Progenitor cell of endocrine pancreas (in vitro differentiated cells): ENCODE measurements at regions not wholly inside any gene's neighbourhood (a gene's known extent, or its start where the extent isn't known, plus 50 kb on each side); places are given as distances from the start of the nearest gene placed in this dataset.
"Not testable (repeated sequence)": the region's sequence is repeated elsewhere in the genome, so short reads cannot be mapped to it uniquely, and the experiment has no call there.

ENCODE experiments used
- DNase-seq: peaks from one replicate; pipeline ENCODE4 v3.0.0; 2021; ENCODE audit warnings: low spot score; ENCODE audit not compliant: unreplicated experiment
- H3K27ac Mint-ChIP-seq: 2 replicates; pipeline ENCODE4 v1.8.0; 2021; ENCODE audit warnings: mild to moderate bottlenecking, moderate library complexity, mixed read lengths
- H3K27me3 Mint-ChIP-seq: 2 replicates; pipeline ENCODE4 v1.8.0; 2021; ENCODE audit warnings: mixed read lengths
- H3K36me3 Mint-ChIP-seq: 2 replicates; pipeline ENCODE4 v1.8.0; 2022; ENCODE audit warnings: mixed read lengths; ENCODE audit not compliant: insufficient read depth
- H3K4me1 Mint-ChIP-seq: 2 replicates; pipeline ENCODE4 v1.8.0; 2021; ENCODE audit warnings: low read depth, mixed read lengths
- H3K4me3 Mint-ChIP-seq: 2 replicates; pipeline ENCODE4 v1.8.0; 2021; ENCODE audit warnings: low read depth, mild to moderate bottlenecking, moderate library complexity, mixed read lengths
- H3K9me3 Mint-ChIP-seq: 2 replicates; pipeline ENCODE4 v1.8.0; 2021; ENCODE audit warnings: low read depth, mixed read lengths
- TF ChIP-seq, protein P1 (sequence below): fragments of 200-600 bp; sonication (generic); IDR thresholded peaks from one replicate; pipeline ENCODE4 v1.5.0; 2021; ENCODE audit warnings: antibody characterized with exemption, mild to moderate bottlenecking; ENCODE audit not compliant: unreplicated experiment

DNA sequence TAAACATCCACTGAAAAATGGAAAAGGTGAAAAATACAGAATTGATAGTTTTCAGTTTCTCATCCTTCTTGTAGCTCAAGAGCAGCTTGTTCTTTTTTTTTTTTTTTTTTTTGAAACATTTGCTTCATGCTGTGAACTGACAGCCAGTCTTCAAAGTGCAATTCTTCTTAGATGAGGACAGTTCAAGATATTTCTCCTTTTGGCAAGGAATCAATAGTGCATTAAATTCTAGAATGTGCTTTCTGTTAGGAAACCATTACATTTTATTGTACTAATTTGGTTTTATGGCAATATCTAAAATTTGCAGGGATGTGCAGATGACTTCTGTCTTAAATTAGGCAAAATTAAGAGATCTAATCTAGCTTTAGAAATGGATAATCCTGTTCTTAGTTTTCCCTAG lies 969.3 kb upstream of the ACO1 start:
- peaks cover 4% of the 10 kb centered on the region for H3K4me1 Mint-ChIP-seq
- no peaks in the 10 kb centered on the region for H3K27me3 Mint-ChIP-seq
- H3K4me3 Mint-ChIP-seq = no peak overlapping the region
- TF ChIP-seq, protein P1, sequence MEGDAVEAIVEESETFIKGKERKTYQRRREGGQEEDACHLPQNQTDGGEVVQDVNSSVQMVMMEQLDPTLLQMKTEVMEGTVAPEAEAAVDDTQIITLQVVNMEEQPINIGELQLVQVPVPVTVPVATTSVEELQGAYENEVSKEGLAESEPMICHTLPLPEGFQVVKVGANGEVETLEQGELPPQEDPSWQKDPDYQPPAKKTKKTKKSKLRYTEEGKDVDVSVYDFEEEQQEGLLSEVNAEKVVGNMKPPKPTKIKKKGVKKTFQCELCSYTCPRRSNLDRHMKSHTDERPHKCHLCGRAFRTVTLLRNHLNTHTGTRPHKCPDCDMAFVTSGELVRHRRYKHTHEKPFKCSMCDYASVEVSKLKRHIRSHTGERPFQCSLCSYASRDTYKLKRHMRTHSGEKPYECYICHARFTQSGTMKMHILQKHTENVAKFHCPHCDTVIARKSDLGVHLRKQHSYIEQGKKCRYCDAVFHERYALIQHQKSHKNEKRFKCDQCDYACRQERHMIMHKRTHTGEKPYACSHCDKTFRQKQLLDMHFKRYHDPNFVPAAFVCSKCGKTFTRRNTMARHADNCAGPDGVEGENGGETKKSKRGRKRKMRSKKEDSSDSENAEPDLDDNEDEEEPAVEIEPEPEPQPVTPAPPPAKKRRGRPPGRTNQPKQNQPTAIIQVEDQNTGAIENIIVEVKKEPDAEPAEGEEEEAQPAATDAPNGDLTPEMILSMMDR = no peak
- peaks cover 12% of the 10 kb centered on the region for H3K9me3 Mint-ChIP-seq
- no peaks in the 10 kb centered on the region for H3K36me3 Mint-ChIP-seq
- H3K27ac Mint-ChIP-seq = no peak overlapping the region
- DNase-seq = no peak

DNA sequence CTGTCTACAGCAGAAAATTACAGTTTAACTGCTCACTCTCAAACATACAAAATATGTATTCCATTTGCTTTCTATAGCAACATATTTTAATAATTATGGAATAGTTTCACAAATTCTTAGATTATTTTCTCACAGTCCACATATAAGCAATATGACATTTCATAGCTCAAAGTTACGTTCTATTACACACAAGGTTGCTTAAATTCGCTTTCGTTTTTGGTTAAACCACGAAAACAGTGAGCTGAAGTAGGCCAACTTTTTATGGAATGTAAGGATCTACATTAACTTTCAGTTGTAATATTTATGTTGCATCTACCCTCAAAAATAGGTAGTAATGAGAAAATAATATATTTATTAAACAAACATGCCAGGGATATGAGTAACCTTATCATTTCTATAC lies 966.0 kb upstream of the ACO1 start:
- Mint-ChIP-seq H3K4me1 (peaks cover 4% of the 10 kb centered on the region), H3K27ac (no peak overlapping the region), H3K4me3 (no peak overlapping the region), H3K9me3 (peaks cover 9% of the 10 kb centered on the region), H3K27me3 (no peaks in the 10 kb centered on the region), H3K36me3 (no peaks in the 10 kb centered on the region)
- TF ChIP-seq, protein P1 = no peak
- DNase-seq = no peak

DNA sequence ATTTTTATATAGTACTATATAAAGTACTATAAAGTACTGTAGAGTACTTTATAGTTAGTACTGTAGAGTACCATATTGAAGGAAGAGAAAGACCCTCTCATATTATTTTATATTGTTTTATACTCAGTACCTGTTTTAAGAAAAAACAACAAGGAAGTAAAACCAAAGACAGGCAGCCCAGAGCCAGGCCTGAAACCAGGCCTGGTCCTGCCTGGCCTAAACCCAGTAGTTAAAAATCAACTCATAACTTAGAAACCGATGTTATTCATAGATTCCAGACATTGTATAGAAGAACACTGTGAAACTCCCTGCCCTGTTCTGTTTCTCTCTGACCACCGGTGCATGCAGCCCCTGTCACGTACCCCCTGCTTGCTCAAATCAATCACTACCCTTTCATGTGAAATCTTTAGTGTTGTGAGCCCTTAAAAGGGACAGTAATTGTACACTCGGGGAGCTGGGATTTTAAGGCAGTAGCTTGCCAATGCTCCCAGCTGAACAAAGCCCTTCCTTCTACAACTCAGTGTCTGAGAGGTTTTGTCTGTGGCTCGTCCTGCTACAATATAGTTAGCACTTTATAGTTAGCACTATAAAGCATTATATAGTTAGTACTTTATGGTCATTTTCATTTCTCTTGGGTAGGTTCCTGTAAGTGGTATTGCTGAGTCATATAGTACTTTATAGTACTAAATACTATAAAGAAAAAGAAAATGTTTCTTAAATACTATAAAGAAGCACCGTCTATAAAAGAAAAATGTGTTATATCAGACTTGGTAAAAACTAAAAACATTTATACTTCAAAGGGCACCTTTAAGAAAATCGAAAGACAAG lies 940.6 kb upstream of the ACO1 start:
- peak overlapping the region; percentile 92 for H3K27ac Mint-ChIP-seq
- H3K4me1 Mint-ChIP-seq = peaks cover 22% of the 10 kb centered on the region
- not testable (repeated sequence) for H3K36me3 Mint-ChIP-seq, H3K9me3 Mint-ChIP-seq, H3K27me3 Mint-ChIP-seq, H3K4me3 Mint-ChIP-seq, DNase-seq

DNA sequence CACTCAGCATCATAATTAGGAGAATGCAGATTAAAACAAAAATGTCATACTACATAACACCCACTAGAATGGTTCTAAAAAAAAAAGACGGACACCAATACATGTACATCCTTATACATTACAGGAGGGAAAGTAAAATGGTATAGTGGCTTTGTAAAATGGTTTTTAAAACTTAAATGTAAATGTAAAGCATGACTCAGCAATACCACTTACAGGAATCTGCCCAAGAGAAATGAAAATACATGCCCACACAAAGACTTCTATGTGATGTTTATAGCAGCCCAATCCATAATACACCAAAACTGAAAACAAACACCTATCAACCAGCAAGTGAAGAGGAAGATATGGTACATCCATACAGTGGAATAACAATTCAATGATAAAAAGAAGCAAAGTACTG lies 939.1 kb upstream of the ACO1 start:
- H3K4me3 Mint-ChIP-seq = no peak overlapping the region
- TF ChIP-seq, protein P1 = no peak
- no peaks in the 10 kb centered on the region for H3K27me3 Mint-ChIP-seq
- H3K9me3 Mint-ChIP-seq = no peaks in the 10 kb centered on the region
- H3K4me1 Mint-ChIP-seq = peaks cover 17% of the 10 kb centered on the region
- H3K27ac Mint-ChIP-seq = peak overlapping the region; percentile 37
- DNase-seq = no peak
- H3K36me3 Mint-ChIP-seq = no peaks in the 10 kb centered on the region

DNA sequence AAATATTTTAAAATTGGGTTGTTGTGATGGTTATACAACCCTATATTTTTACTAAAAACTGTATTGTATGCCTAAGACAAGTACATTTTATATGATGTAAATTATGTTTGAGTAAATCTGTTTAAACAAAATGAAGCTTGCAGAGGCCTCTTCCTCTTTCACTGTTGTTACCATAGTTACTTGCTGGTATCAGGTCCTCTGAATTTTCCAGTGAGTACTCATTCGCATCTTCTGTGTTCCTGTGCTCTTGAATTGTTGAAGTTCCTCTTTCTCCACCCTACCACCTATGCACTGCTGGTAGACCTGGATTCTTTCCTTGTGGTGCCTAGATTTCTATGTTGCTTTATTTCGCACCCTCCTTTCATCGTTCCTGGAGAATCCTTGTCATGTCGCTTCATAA lies 938.5 kb upstream of the ACO1 start:
- H3K9me3 Mint-ChIP-seq = no peaks in the 10 kb centered on the region
- no peak overlapping the region for H3K4me3 Mint-ChIP-seq
- peaks cover 12% of the 10 kb centered on the region for H3K4me1 Mint-ChIP-seq
- TF ChIP-seq, protein P1 = no peak
- no peak for DNase-seq
- H3K27me3 Mint-ChIP-seq = no peaks in the 10 kb centered on the region
- H3K27ac Mint-ChIP-seq = no peak overlapping the region
- H3K36me3 Mint-ChIP-seq = no peaks in the 10 kb centered on the region

DNA sequence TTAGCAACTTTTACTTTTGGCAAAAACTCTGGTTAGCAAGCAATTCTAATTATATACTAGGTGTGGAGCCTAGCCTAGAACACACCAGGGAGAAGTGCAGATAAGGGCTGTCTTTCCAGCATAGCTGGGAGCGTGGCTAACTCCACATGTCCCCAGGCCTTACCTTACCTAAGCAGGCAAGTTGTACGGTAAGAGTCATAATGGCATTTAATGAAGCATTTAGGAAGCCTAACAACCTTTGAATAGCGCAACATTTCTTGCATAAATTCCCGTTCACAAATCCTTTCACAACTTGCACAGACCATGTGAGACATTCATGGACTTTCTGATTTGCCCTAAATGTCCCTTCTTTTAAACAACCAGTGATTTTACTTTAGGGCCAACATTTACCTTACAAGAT lies 917.4 kb upstream of the ACO1 start:
- TF ChIP-seq, protein P1 = no peak
- H3K9me3 Mint-ChIP-seq = peaks cover 10% of the 10 kb centered on the region
- H3K4me3 Mint-ChIP-seq = no peak overlapping the region
- peaks cover 3% of the 10 kb centered on the region for H3K4me1 Mint-ChIP-seq
- DNase-seq = no peak
- peaks cover 3% of the 10 kb centered on the region for H3K36me3 Mint-ChIP-seq
- no peak overlapping the region for H3K27ac Mint-ChIP-seq
- no peaks in the 10 kb centered on the region for H3K27me3 Mint-ChIP-seq
